Thymus (tissue), 11 donors: ENCODE measurements at regions not wholly inside any gene's neighbourhood (a gene's known extent, or its start where the extent isn't known, plus 50 kb on each side); places are given as distances from the start of the nearest gene placed in this dataset.

ENCODE experiments used
- DNase-seq, 9 donors: peaks; one replicate each; pipeline ENCODE4 v3.0.0-alpha.2; 2013; ENCODE audit warnings: low spot score in 9 of 9, low read depth in 6 of 9, missing footprints in 1 of 9
- H3K27ac ChIP-seq, 2 donors: one replicate each; pipeline ENCODE4 v1.5.1; 2013; ENCODE audit warnings: control low read depth in 1 of 2, low read depth in 1 of 2, low read length in 1 of 2, mild to moderate bottlenecking in 1 of 2, moderate library complexity in 1 of 2
- H3K27me3 ChIP-seq, 2 donors: one replicate each; pipeline ENCODE4 v1.5.1; 2013; ENCODE audit warnings: low read length in 1 of 2; ENCODE audit not compliant: control insufficient read depth in 2 of 2, insufficient read depth in 1 of 2
- H3K36me3 ChIP-seq, 2 donors: one replicate each; pipeline ENCODE4 v1.5.1; 2013; ENCODE audit warnings: low read length in 1 of 2, mild to moderate bottlenecking in 1 of 2, moderate library complexity in 1 of 2; ENCODE audit not compliant: control insufficient read depth in 2 of 2, insufficient read depth in 2 of 2
- H3K4me1 ChIP-seq, 2 donors: one replicate each; pipeline ENCODE4 v1.5.1; 2013; ENCODE audit warnings: low read length in 2 of 2; ENCODE audit not compliant: control insufficient read depth in 2 of 2, insufficient read depth in 2 of 2
- H3K4me3 ChIP-seq, 2 donors: one replicate each; pipeline ENCODE4 v1.5.1; 2013; ENCODE audit warnings: low read length in 2 of 2, control low read depth in 1 of 2, mild to moderate bottlenecking in 1 of 2
- H3K9me3 ChIP-seq, 2 donors: one replicate each; pipeline ENCODE4 v1.5.1; 2013; ENCODE audit warnings: low read length in 1 of 2, mild to moderate bottlenecking in 1 of 2; ENCODE audit not compliant: control insufficient read depth in 2 of 2, insufficient read depth in 1 of 2
- WGBS: extraction: QIAGEN DNeasy Blood & Tissue Kit; methylation state at CpG from one replicate; pipeline ENCODE4 v1.1.7; 2013; 5-methylcytosine and 5-hydroxymethylcytosine counted together
- donor health status: healthy.

- H3K27me3 ChIP-seq = no peaks in the 10 kb centered on the region
- no peak overlapping the region for H3K4me3 ChIP-seq
- no peaks in the 10 kb centered on the region for H3K36me3 ChIP-seq
- H3K9me3 ChIP-seq = peaks cover 2 to 17% of the 10 kb centered on the region in 2 donors
- DNase-seq = no peak
- WGBS = 95% methylated on average over 2 of the region's 2 CpGs
- no peaks in the 10 kb centered on the region for H3K4me1 ChIP-seq
- no peak overlapping the region for H3K27ac ChIP-seq
Measured at GRCh38 chr4:81526706-81527105, 55.0 kb upstream of the RASGEF1B start.

GRCh38 chr4:81523672-81524327, 52.1 kb upstream of the RASGEF1B start:
- H3K27me3 ChIP-seq = no peaks in the 10 kb centered on the region
- H3K9me3 ChIP-seq = peaks cover 2 to 17% of the 10 kb centered on the region in 2 donors
- no peak overlapping the region for H3K4me3 ChIP-seq
- no peaks in the 10 kb centered on the region for H3K4me1 ChIP-seq
- WGBS = 96% methylated on average over 2 of the region's 2 CpGs
- H3K36me3 ChIP-seq = no peaks in the 10 kb centered on the region
- no peak for DNase-seq
- no peak overlapping the region for H3K27ac ChIP-seq

GRCh38 chr4:81522711-81523110, 51.0 kb upstream of the RASGEF1B start:
- no peak for DNase-seq
- WGBS = 97% methylated on average over 2 of the region's 2 CpGs
- Histone ChIP-seq H3K27ac (no peak overlapping the region), H3K36me3 (no peaks in the 10 kb centered on the region), H3K4me1 (no peaks in the 10 kb centered on the region), H3K4me3 (no peak overlapping the region), H3K9me3 (peaks cover 0 to 8% of the 10 kb centered on the region in 2 donors), H3K27me3 (no peaks in the 10 kb centered on the region)

DNA sequence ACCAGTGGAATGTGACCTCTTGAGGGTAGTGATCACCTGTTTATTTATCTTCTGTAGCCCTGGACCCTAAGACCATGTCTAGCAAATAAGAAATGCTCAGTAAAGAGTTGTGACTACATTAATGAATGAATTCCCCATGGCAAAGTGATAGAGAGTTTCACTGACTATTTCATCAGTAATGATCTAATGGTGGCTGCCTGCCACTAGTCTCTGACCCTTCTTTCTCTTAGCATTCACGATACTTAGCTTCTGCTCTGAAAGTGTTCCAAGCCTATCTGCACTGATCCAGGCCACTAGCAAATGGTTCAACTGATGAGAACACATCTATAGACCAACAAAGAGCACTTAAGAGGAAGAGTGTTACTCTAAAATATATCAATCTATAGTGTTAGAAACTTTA, 50.0 kb upstream of the RASGEF1B start:
- Histone ChIP-seq H3K4me3 (no peak overlapping the region), H3K9me3 (no peaks in the 10 kb centered on the region), H3K4me1 (no peaks in the 10 kb centered on the region), H3K27me3 (no peaks in the 10 kb centered on the region), H3K36me3 (no peaks in the 10 kb centered on the region), H3K27ac (no peak overlapping the region)
- DNase-seq = no peak
- WGBS = 96% methylated on average over 1 of the region's 1 CpG
